Progenitor cell of endocrine pancreas (in vitro differentiated cells): ENCODE measurements at regions not wholly inside any gene's neighbourhood (a gene's known extent, or its start where the extent isn't known, plus 50 kb on each side); places are given as distances from the start of the nearest gene placed in this dataset.

ENCODE experiments used
- DNase-seq: peaks from one replicate; pipeline ENCODE4 v3.0.0; 2021; ENCODE audit warnings: low spot score; ENCODE audit not compliant: unreplicated experiment
- H3K27ac Mint-ChIP-seq: 2 replicates; pipeline ENCODE4 v1.8.0; 2021; ENCODE audit warnings: mild to moderate bottlenecking, moderate library complexity, mixed read lengths
- H3K27me3 Mint-ChIP-seq: 2 replicates; pipeline ENCODE4 v1.8.0; 2021; ENCODE audit warnings: mixed read lengths
- H3K36me3 Mint-ChIP-seq: 2 replicates; pipeline ENCODE4 v1.8.0; 2022; ENCODE audit warnings: mixed read lengths; ENCODE audit not compliant: insufficient read depth
- H3K4me1 Mint-ChIP-seq: 2 replicates; pipeline ENCODE4 v1.8.0; 2021; ENCODE audit warnings: low read depth, mixed read lengths
- H3K4me3 Mint-ChIP-seq: 2 replicates; pipeline ENCODE4 v1.8.0; 2021; ENCODE audit warnings: low read depth, mild to moderate bottlenecking, moderate library complexity, mixed read lengths
- H3K9me3 Mint-ChIP-seq: 2 replicates; pipeline ENCODE4 v1.8.0; 2021; ENCODE audit warnings: low read depth, mixed read lengths
- CTCF ChIP-seq: fragments of 200-600 bp; sonication (generic); IDR thresholded peaks from one replicate; pipeline ENCODE4 v1.5.0; 2021; ENCODE audit warnings: antibody characterized with exemption, mild to moderate bottlenecking; ENCODE audit not compliant: unreplicated experiment

GRCh38 chr11:104781719-104782376, 116.4 kb downstream of the CASP12 start:
- TF ChIP-seq CTCF, result no peak
- Mint-ChIP-seq H3K4me3 (no peak overlapping the region), H3K9me3 (peaks cover 5% of the 10 kb centered on the region), H3K27me3 (no peaks in the 10 kb centered on the region), H3K36me3 (peaks cover 2% of the 10 kb centered on the region), H3K4me1 (no peaks in the 10 kb centered on the region), H3K27ac (no peak overlapping the region)
- DNase-seq, result no peak

GRCh38 chr11:104781037-104781436, 117.2 kb downstream of the CASP12 start:
- Mint-ChIP-seq H3K27me3 (no peaks in the 10 kb centered on the region), H3K4me1 (no peaks in the 10 kb centered on the region), H3K4me3 (no peak overlapping the region), H3K36me3 (peaks cover 2% of the 10 kb centered on the region), H3K9me3 (peaks cover 5% of the 10 kb centered on the region), H3K27ac (no peak overlapping the region)
- no peak for DNase-seq
- no peak for TF ChIP-seq CTCF

- Mint-ChIP-seq H3K4me1 (peaks cover 2% of the 10 kb centered on the region), H3K27ac (no peak overlapping the region), H3K27me3 (no peaks in the 10 kb centered on the region), H3K4me3 (no peak overlapping the region), H3K9me3 (peaks cover 12% of the 10 kb centered on the region), H3K36me3 (peaks cover 3% of the 10 kb centered on the region)
- TF ChIP-seq CTCF, result no peak
- DNase-seq, result no peak
These were observed 121.6 kb downstream of the CASP12 start for GRCh38 chr11:104776501-104777170.

GRCh38 chr11:104774578-104774977, 123.7 kb downstream of the CASP12 start:
- no peak overlapping the region for H3K4me3 Mint-ChIP-seq
- peak overlapping the region; percentile 69 for H3K27ac Mint-ChIP-seq
- peaks cover 2% of the 10 kb centered on the region for H3K4me1 Mint-ChIP-seq
- H3K27me3 Mint-ChIP-seq, result no peaks in the 10 kb centered on the region
- DNase-seq, result no peak
- peaks cover 7% of the 10 kb centered on the region for H3K9me3 Mint-ChIP-seq
- H3K36me3 Mint-ChIP-seq, result peaks cover 1% of the 10 kb centered on the region
- no peak for TF ChIP-seq CTCF

GRCh38 chr11:104772806-104773241, 125.4 kb downstream of the CASP12 start:
- Mint-ChIP-seq H3K27me3 (no peaks in the 10 kb centered on the region), H3K36me3 (peaks cover 1% of the 10 kb centered on the region), H3K9me3 (peaks cover 7% of the 10 kb centered on the region), H3K4me1 (peaks cover 2% of the 10 kb centered on the region), H3K27ac (no peak overlapping the region), H3K4me3 (no peak overlapping the region)
- DNase-seq, result no peak
- no peak for TF ChIP-seq CTCF
